HG02981 (cell line): ENCODE measurements at regions not wholly inside any gene's neighbourhood (a gene's known extent, or its start where the extent isn't known, plus 50 kb on each side); places are given as distances from the start of the nearest gene placed in this dataset.

Source experiments
- ATAC-seq: cut with Tn5 transposase; IDR thresholded peaks from one replicate; pipeline ENCODE4 v1.9.1; 2021; ENCODE audit warnings: mild to moderate bottlenecking, moderate library complexity; ENCODE audit not compliant: unreplicated experiment

- ATAC-seq: no peak
Observed at GRCh38 chr9:13608451-13608850, 329.0 kb upstream of the MPDZ start.

DNA sequence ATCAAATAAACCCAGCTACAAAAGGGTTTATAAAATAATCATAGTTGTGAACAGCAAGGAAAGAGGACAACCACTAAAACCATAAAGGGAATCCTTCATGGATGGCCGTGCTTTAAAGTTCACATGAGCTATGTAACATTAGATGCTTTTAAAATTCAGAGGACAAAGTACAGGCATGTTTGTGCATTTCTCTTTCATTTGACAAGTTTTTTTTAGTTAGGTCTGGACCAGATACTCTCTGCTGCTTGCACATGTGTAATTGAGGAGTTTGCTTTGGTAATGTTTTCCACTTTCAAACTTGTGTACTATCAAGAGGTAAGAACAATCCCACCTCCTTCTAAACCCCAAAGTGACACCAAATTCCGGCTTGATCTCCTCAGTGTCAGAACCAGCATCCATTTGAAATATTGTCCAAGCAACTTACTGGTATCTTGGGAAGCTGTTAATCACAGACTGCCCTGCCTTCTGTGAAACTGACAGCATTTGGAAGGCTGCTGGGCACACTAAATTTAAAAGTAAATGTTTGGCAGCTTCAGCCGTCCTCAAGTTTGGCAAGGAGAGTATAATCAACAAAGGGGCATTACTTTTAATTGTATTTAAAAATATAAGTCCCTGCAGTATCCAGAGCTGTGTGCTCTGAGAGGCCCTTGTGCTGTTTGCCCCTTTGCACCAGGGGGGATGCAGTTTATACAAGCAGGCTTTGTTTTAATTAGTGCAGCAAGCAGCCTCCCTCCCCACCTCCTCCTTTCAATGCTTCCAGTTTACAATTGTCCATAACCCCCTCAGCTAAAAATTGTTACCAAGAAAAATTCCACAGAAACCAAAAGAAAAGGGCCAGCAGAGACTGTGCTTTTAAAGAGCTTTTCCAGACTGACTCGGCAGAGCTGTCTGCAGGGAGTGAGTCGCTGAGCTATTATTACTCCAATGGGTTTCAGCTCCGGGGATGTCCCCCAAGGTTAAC, 328.3 kb upstream of the MPDZ start:
- no peak for ATAC-seq

DNA sequence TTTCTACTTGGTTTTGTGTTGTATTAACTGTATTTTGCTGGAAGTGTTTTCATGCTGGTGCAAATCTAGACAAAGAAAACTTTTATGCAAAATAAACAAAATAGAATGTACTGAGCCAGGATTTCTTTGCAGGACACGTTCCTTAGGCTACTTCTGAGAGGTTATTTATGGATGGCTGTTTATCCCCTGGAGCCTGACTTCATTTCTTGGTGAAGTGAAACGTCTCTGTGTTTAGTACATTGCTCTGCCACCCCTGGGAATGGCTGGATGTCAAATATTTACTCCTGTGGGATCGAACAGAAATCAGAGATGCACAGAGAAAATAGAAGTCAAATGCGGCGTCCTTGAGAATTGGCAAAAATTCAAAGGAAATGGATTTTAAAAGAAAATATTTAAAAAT, 327.1 kb upstream of the MPDZ start:
- ATAC-seq: no peak

- ATAC-seq: no peak
Observed at GRCh38 chr9:13603921-13604320, 324.4 kb upstream of the MPDZ start.

DNA sequence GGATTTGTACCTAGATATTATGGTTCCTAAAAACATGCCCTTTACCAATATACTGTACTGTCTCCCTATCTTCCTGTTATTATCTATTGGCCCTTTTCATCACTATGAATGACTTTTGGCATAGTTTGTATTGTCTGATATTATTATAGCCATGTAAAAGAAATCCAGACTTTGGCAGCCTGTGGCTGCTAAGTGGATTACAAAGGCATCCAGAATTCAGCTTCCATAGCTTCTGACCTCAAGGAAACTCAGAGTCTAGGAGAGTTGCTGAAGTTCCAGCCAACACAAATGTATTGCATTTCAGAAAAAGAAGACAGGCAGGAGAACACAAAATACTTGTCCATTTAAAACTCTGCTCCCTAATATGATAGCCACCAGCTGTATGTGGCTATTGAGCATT, 319.2 kb upstream of the MPDZ start:
- no peak for ATAC-seq

GRCh38 chr9:13597427-13597826, 317.9 kb upstream of the MPDZ start:
- no peak for ATAC-seq

- ATAC-seq: no peak
Observed at GRCh38 chr9:13597004-13597403, 317.5 kb upstream of the MPDZ start.

- ATAC-seq: no peak
Observed at GRCh38 chr9:13596383-13596970, 317.0 kb upstream of the MPDZ start.

DNA sequence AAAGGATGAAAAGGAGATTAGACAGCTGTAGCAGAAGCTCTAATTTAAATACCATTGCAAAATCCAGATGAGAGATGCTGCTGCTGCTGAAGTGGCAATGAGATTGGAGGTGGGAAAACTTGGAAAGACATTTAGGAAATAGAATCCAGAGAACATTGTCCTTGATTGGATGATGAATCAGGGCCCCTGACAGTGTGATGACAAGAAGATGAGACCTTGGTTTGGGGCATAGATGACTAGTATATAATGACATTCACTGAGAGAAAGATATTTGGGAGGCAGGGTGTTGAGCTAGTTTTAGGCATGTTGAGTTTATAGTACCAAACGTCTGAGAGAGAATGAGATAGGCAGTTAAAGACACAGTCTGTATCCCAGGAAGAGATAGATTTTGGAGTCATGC, 311.5 kb upstream of the MPDZ start:
- ATAC-seq: no peak

DNA sequence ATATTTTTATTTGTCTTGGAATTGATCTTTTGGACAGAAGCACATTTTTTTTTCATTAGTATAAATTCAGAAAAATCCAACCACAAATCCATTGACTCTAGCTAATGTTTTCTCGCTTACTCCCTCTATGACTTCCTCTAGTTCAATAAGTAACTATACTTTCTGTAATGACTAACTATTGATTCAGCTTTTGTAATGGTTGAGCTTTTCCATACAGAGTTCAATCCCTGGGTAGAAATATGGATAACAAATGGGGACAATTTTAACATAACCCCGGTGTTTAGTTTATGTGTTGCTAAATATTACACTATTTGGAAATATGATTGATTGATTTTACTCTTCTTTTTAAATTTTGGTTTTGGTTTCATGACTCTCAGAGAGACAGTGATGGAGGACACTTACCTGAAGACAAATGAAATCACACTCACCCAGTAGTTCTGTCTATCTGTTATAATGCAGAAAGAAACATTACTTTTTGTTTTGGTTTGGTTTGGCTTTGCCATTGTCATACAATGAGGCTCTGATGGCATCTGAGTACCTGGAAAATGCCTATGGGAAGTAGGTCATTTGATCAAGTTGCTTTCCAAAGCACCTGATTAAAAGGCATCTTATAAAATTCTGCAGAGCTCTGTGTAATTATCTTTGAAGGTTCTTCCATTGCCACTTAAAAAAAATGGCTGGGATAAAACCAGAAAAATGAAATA, 309.7 kb upstream of the MPDZ start:
- no peak for ATAC-seq

GRCh38 chr9:13588151-13589033, 308.9 kb upstream of the MPDZ start:
- no peak for ATAC-seq

- ATAC-seq: no peak
Observed at GRCh38 chr9:13587571-13587970, 308.1 kb upstream of the MPDZ start.

DNA sequence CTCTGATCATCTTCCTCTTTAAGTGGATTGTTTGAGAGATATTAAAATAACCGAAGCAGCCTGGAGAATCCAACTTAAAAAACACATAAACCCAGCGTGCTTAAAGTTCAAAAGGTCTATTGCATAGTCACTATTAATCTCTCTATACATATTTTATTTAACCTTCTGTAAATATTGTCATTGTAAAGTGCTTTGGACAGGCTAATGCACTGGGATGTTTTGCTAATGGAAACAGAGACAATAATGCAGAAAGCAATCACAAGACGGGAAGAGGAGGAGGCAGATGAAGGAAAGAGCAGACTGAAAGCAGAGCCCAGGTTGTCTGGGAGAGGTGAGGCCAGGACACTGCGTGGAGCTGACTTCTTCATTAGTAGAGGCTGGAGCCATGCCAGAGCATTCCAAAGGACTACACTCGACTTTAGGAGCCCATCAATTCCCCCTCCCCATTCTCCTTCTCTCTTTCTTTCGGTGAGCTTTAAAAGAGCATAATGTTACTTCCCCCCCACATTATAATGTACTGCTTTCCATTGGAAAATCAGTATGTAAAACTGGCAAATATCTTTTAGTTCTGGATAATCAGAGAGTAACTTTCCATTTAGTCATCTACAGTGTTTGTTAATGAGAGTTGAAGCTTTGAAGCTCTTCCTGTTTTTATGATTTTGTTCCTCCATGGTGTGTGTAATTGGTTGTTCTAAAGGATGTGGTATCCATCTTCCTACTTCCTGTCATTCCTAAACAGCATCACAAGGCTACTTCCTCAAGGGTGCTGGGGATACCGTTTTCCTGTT, 307.3 kb upstream of the MPDZ start:
- no peak for ATAC-seq

GRCh38 chr9:13580760-13581159, 301.3 kb upstream of the MPDZ start:
- no peak for ATAC-seq

DNA sequence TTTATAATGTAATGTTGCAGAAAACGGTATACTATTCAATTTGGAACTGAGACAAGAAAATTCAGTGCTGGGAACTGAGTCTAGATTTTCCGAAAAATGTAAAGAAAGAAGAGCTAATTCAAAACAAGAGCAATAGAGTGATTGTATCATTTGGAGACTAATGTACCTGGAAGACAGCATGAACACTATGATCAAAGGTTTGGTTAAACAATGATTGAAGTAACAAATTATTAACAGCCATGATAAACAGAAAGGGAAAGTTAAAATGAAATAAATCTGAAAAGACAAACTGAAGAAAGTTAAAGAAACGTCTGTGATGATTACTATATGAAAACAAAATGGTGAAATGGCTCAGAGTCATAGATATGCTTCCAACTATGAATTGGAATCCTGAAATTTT, 300.6 kb upstream of the MPDZ start:
- ATAC-seq: no peak

DNA sequence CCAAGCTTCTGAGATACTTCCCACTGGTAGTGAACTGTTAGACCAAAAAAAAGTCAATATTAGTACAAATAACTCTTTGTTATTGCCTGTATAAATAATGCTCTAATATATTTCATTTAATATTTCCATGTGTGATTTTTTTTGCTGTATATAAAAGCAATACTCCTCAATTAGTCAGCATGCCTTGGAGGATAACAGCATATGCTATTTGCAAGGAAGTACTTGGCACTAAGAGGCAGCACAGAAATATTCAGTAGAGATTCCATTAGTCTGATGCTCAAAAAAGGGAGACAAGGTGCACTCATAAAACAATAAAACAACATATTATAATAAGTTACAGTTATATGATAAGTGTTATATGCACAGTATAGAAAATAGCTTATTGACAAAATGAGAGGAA, 296.6 kb upstream of the MPDZ start:
- ATAC-seq: no peak

GRCh38 chr9:13575558-13575957, 296.1 kb upstream of the MPDZ start:
- ATAC-seq: no peak

DNA sequence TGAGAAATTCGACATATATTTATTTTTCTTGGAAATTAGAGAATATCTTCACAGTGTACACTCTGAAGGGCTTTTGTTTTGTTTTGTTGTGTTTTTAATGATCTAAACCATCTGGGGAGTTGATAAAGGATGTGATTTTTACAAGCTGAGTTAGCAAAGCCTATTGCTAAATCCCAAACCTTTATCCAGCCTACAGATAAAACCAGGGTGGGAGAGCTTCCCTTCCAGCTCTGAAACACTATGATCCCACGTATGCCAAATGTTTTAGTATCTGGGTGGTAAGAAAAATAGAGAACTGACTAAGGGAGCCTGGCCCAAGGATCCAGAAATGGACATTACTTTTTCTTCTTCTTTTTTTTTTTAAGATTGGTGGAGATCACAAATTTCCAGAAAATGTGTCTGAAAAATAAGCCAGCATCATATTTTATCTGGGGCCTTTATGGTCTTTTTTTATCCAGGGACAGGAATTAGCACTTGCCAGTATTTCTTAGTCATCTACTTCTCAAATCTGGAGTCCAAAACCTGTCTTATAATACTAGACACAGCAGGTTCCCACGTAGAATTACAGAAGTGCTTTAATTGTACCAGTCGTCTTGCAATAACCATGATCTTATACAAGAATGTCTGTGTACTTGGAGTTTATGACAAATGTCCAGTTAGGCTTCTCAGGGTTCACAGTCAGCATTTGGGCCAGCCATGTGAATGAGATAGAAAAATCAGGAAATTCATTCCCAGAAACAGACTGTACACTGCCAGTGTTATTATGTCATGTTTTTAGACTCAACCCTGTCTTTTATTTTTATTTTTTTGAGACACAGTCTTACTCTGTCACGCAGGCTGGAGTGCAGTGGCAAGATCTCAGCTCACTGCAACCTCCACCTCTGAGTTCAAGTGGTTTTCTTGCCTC, 290.8 kb upstream of the MPDZ start:
- ATAC-seq: no peak

- no peak for ATAC-seq
Observed at GRCh38 chr9:13569602-13570067, 290.1 kb upstream of the MPDZ start.
